ENCODE measurements at regions not wholly inside any gene's neighbourhood (a gene's known extent, or its start where the extent isn't known, plus 50 kb on each side); places are given as distances from the start of the nearest gene placed in this dataset.
A peak's percentile ranks its signal among the peaks of the same experiment; 100 is the strongest.

DNA sequence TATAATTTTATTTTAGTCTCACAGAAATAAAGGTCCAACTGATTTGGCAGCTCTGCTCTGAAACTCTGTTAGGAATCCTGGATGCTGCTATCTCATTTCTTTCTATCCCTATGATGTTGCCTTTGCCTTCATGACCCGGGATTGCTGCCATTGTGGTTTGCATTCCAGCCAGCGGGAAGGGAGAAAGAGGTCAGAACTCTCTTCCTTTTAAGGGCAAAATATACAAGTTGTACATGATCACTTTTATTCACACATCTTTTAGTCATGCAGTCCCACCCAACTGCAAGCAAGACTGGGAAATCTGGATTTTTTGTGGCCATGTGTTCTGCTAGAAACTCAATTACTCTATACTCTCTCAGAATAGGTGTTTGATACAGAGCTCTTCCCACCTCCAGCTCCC, 263.1 kb upstream of the ZFP64 start:
- no peak for DNase-seq (ENCODE audit: low spot score)
- H3K27ac ChIP-seq (ENCODE audit: low read depth in 1 of 2, low read length in 2 of 2), result no peak overlapping the region
- H3K27me3 ChIP-seq (ENCODE audit: control insufficient read depth in 4 of 4, insufficient read depth in 4 of 4, low read length in 3 of 4), result no peaks in the 10 kb centered on the region
- H3K9me3 ChIP-seq (ENCODE audit: control insufficient read depth in 4 of 4, low read length in 3 of 4), result no peaks in the 10 kb centered on the region
- no peaks in the 10 kb centered on the region for H3K36me3 ChIP-seq (ENCODE audit: control insufficient read depth in 4 of 4, insufficient read depth in 3 of 4, low read depth in 1 of 4, low read length in 3 of 4)
- H3K4me1 ChIP-seq (ENCODE audit: control insufficient read depth in 4 of 4, insufficient read depth in 4 of 4, low read length in 3 of 4), result no peaks in the 10 kb centered on the region
- WGBS, result 76% methylated on average over 2 of the region's 2 CpGs
- TF ChIP-seq NR2F2 (IDR thresholded peaks at IDR 0.05) (no peak), MAX (IDR thresholded peaks at IDR 0.05) (no peak), EGR1 (IDR thresholded peaks at IDR 0.05; ENCODE audit: low read depth in 2 of 2) (no peak), ATF3 (IDR thresholded peaks at IDR 0.05) (no peak), HNF4G (IDR thresholded peaks at IDR 0.05) (no peak), JUND (IDR thresholded peaks at IDR 0.05) (no peak), GABPA (IDR thresholded peaks at IDR 0.05 in 1 of 2, conservative IDR thresholded peaks at IDR 0.05 in 1 of 2) (no peak), FOXA1 (IDR thresholded peaks at IDR 0.05) (no peak), RAD21 (IDR thresholded peaks at IDR 0.05) (no peak), FOXA2 (IDR thresholded peaks at IDR 0.05) (no peak), SP1 (IDR thresholded peaks at IDR 0.05) (no peak)
- TF ChIP-seq, protein P1, sequence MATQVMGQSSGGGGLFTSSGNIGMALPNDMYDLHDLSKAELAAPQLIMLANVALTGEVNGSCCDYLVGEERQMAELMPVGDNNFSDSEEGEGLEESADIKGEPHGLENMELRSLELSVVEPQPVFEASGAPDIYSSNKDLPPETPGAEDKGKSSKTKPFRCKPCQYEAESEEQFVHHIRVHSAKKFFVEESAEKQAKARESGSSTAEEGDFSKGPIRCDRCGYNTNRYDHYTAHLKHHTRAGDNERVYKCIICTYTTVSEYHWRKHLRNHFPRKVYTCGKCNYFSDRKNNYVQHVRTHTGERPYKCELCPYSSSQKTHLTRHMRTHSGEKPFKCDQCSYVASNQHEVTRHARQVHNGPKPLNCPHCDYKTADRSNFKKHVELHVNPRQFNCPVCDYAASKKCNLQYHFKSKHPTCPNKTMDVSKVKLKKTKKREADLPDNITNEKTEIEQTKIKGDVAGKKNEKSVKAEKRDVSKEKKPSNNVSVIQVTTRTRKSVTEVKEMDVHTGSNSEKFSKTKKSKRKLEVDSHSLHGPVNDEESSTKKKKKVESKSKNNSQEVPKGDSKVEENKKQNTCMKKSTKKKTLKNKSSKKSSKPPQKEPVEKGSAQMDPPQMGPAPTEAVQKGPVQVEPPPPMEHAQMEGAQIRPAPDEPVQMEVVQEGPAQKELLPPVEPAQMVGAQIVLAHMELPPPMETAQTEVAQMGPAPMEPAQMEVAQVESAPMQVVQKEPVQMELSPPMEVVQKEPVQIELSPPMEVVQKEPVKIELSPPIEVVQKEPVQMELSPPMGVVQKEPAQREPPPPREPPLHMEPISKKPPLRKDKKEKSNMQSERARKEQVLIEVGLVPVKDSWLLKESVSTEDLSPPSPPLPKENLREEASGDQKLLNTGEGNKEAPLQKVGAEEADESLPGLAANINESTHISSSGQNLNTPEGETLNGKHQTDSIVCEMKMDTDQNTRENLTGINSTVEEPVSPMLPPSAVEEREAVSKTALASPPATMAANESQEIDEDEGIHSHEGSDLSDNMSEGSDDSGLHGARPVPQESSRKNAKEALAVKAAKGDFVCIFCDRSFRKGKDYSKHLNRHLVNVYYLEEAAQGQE (IDR thresholded peaks at IDR 0.05), result no peak
- H3K9ac ChIP-seq (ENCODE audit: low read depth in 1 of 2, low read length in 2 of 2), result no peak overlapping the region
- H3K4me3 ChIP-seq (ENCODE audit: low read depth in 1 of 3, low read length in 3 of 3), result no peak overlapping the region

DNA sequence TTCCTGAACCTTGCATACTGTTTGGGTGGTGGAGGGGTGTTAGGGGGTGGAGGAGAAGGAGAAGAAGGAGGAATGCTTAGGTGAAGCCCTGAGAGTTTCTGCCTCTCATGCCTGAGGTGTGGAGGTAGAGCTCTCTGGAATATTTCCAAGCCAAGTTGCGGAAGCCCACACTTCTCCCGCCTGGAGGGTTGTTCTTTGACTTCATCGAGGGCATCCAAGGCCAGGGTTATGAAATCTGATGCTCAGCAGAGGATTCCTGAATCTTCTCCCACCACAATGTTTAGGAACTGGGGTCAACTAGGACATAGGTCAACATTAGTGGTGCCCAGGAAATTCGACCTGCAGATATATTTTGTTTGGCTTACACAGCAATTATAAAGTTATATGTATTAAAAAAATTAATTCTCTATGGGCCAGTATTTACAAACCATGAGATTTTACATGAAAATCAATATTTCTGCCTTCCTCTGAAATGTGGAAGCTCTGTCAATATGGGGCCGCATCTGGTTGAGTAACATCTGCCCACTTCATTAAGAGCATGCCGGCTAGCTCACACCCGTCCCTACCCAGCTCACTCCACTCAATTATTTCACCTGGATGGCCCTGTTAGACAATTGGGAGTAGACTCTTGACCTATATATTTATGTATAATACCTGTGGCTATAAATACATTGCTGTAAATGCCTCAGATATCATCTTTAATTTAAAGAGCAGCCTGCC, 257.1 kb upstream of the ZFP64 start:
- no peaks in the 10 kb centered on the region for H3K36me3 ChIP-seq (ENCODE audit: control insufficient read depth in 4 of 4, insufficient read depth in 3 of 4, low read depth in 1 of 4, low read length in 3 of 4)
- no peak overlapping the region for H3K9ac ChIP-seq (ENCODE audit: low read depth in 1 of 2, low read length in 2 of 2)
- no peak overlapping the region for H3K27ac ChIP-seq (ENCODE audit: low read depth in 1 of 2, low read length in 2 of 2)
- whole genome bisulfite sequencing, result 36% methylated on average over 7 of the region's 7 CpGs
- no peaks in the 10 kb centered on the region for H3K9me3 ChIP-seq (ENCODE audit: control insufficient read depth in 4 of 4, low read length in 3 of 4)
- TF ChIP-seq HNF4A (conservative IDR thresholded peaks at IDR 0.05), result no peak
- peak in 1 of 2 donors; percentile 12 for TF ChIP-seq RXRA (IDR thresholded peaks at IDR 0.05)
- no peaks in the 10 kb centered on the region for H3K27me3 ChIP-seq (ENCODE audit: control insufficient read depth in 4 of 4, insufficient read depth in 4 of 4, low read length in 3 of 4)
- no peaks in the 10 kb centered on the region for H3K4me1 ChIP-seq (ENCODE audit: control insufficient read depth in 4 of 4, insufficient read depth in 4 of 4, low read length in 3 of 4)
- no peak overlapping the region for H3K4me3 ChIP-seq (ENCODE audit: low read depth in 1 of 3, low read length in 3 of 3)
- DNase-seq (ENCODE audit: low spot score), result no peak

- Histone ChIP-seq H3K27me3 (ENCODE audit: control insufficient read depth in 4 of 4, insufficient read depth in 4 of 4, low read length in 3 of 4) (no peaks in the 10 kb centered on the region), H3K4me1 (ENCODE audit: control insufficient read depth in 4 of 4, insufficient read depth in 4 of 4, low read length in 3 of 4) (no peaks in the 10 kb centered on the region), H3K9ac (ENCODE audit: low read depth in 1 of 2, low read length in 2 of 2) (no peak overlapping the region), H3K27ac (ENCODE audit: low read depth in 1 of 2, low read length in 2 of 2) (no peak overlapping the region), H3K36me3 (ENCODE audit: control insufficient read depth in 4 of 4, insufficient read depth in 3 of 4, low read depth in 1 of 4, low read length in 3 of 4) (no peaks in the 10 kb centered on the region), H3K9me3 (ENCODE audit: control insufficient read depth in 4 of 4, low read length in 3 of 4) (no peaks in the 10 kb centered on the region), H3K4me3 (ENCODE audit: low read depth in 1 of 3, low read length in 3 of 3) (no peak overlapping the region)
- no peak for DNase-seq (ENCODE audit: low spot score)
- 91% methylated on average over 1 of the region's 1 CpG for WGBS
- no peak for TF ChIP-seq SP1 (IDR thresholded peaks at IDR 0.05)
- no peak for TF ChIP-seq FOXA1 (IDR thresholded peaks at IDR 0.05)
- TF ChIP-seq JUND (IDR thresholded peaks at IDR 0.05), result no peak
- no peak for TF ChIP-seq MAX (IDR thresholded peaks at IDR 0.05)
- no peak for TF ChIP-seq RAD21 (IDR thresholded peaks at IDR 0.05)
- TF ChIP-seq HNF4A (conservative IDR thresholded peaks at IDR 0.05), result no peak
- no peak for TF ChIP-seq HNF4G (IDR thresholded peaks at IDR 0.05)
- TF ChIP-seq CTCF (IDR thresholded peaks at IDR 0.05; ENCODE audit: low read depth, low read length, missing input control), result no peak
- TF ChIP-seq TAF1 (conservative IDR thresholded peaks at IDR 0.05), result no peak
- TF ChIP-seq GABPA (IDR thresholded peaks at IDR 0.05 in 1 of 2, conservative IDR thresholded peaks at IDR 0.05 in 1 of 2), result no peak
- TF ChIP-seq FOXA2 (IDR thresholded peaks at IDR 0.05), result no peak
- TF ChIP-seq EGR1 (IDR thresholded peaks at IDR 0.05; ENCODE audit: low read depth in 2 of 2), result no peak
- TF ChIP-seq YY1 (IDR thresholded peaks at IDR 0.05), result no peak
- TF ChIP-seq NR2F2 (IDR thresholded peaks at IDR 0.05), result no peak
- TF ChIP-seq, protein P1 (IDR thresholded peaks at IDR 0.05), result no peak
- no peak for TF ChIP-seq RXRA (IDR thresholded peaks at IDR 0.05)
These were observed 255.6 kb upstream of the ZFP64 start for GRCh38 chr20:52447225-52447551.
